ENCODE measurements at regions not wholly inside any gene's neighbourhood (a gene's known extent, or its start where the extent isn't known, plus 50 kb on each side); places are given as distances from the start of the nearest gene placed in this dataset.

DNA sequence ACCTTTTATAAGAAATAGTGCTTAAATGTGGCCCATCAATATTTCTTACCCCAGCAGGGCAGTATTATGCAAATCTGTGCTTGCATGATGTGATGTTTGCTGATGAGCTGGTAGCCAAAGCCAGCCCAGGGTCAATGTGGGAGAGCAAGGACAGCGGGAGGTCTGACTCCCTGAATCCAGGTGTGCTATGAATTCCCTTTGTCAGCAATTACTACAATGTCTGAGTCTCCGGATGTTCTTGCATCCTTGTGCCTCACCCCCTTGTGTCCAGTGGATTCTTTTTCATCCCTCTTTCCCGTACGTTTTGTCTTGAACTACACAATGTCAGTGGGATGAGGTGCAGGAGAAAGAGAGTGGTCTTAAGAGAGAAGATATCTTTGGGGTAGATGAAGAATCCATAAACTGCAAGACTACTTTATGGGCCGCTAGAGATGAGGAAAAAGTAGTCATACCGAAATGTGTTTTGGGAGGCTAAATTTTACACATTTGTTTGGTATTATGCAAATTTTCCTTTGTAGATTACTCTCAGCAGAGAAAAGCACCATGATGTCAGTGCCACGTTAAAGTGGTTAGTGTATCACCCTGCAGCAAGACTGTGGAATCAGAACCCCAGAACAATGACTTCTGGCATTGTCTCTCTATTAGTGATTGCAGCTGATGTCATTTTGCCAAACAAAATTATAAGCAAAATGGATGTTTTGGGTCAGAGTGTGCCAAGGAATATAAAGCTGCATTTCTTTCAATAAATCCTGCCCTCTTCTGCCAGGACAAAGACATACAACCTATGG lies 53.5 kb upstream of the TSHZ3 start:
- no peaks in the 10 kb centered on the region for H3K36me3 ChIP-seq (ENCODE audit: control insufficient read depth, insufficient read depth, low read length)
- no peak overlapping the region for H3K4me3 ChIP-seq (ENCODE audit: low read depth, low read length)
- no peak overlapping the region for H3K9ac ChIP-seq (ENCODE audit: low read depth, low read length)
- H3K4me1 ChIP-seq (ENCODE audit: control insufficient read depth, insufficient read depth, low read length) = no peaks in the 10 kb centered on the region
- no peak overlapping the region for H3K27ac ChIP-seq (ENCODE audit: low read depth, low read length)
- no peaks in the 10 kb centered on the region for H3K9me3 ChIP-seq (ENCODE audit: control insufficient read depth, insufficient read depth, low read length)
- peaks cover 5% of the 10 kb centered on the region; the same call in 1 of the 2 replicates for H3K27me3 ChIP-seq (ENCODE audit: control insufficient read depth, insufficient read depth, low read length)

DNA sequence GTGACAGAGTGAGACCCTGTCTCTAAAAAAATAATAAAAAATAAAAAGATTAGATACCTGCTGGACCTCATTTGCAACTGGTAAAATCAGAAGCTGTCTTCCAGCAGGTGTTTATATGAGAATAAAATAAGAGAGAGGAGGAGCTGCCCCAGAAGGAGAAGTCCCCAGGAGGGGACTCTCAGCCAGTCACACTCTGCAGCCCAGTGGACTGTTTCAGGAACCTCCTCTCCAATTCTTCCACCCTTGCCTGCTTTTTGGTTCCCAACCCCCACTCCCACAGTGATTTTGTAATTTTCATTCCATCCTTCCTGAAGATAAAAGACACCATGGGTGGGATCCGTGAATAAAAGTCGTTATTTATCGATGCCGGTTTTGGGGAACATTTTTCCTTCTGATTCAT lies 56.9 kb upstream of the TSHZ3 start:
- H3K4me3 ChIP-seq (ENCODE audit: low read depth, low read length) = no peak overlapping the region
- no peak overlapping the region for H3K27ac ChIP-seq (ENCODE audit: low read depth, low read length)
- peaks cover 12% of the 10 kb centered on the region for H3K4me1 ChIP-seq (ENCODE audit: control insufficient read depth, insufficient read depth, low read length)
- H3K9ac ChIP-seq (ENCODE audit: low read depth, low read length) = no peak overlapping the region
- no peaks in the 10 kb centered on the region for H3K36me3 ChIP-seq (ENCODE audit: control insufficient read depth, insufficient read depth, low read length)
- no peaks in the 10 kb centered on the region for H3K9me3 ChIP-seq (ENCODE audit: control insufficient read depth, insufficient read depth, low read length)
- H3K27me3 ChIP-seq (ENCODE audit: control insufficient read depth, insufficient read depth, low read length) = no peaks in the 10 kb centered on the region; the same call in 1 of the 2 replicates

DNA sequence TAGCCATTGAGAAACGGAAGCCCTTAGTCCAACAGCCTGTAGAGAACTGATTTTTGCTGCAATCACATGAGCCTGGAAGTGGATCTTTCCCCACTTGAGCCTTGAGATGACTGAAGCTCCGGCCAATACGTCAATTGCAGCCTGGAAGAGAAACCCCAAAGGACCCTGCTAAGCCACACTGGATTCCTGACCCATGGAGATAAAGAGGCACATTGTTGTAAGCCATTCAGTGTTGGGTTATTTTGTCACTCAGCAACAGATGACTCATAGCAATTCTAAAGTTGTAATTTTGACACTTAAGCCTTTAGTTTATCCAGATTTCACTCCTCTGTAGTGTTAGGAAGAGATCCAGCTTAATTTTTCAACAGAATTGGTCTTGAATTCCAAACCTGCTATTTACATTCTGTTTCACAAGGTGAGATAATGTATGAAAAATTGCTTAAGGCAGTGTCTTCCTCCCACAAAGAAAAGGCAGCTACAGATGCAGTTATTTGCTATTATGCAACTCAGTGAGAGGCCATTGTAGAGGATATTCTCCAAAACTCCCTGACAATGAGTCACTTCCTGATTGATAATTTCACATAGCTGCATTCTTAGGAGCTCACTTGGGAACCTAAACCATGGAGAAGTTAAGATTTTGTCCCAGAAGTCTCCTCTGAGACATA lies 59.4 kb upstream of the TSHZ3 start:
- Histone ChIP-seq H3K9me3 (ENCODE audit: control insufficient read depth, insufficient read depth, low read length) (no peaks in the 10 kb centered on the region), H3K4me3 (ENCODE audit: low read depth, low read length) (no peak overlapping the region), H3K36me3 (ENCODE audit: control insufficient read depth, insufficient read depth, low read length) (no peaks in the 10 kb centered on the region), H3K9ac (ENCODE audit: low read depth, low read length) (peak overlapping the region; percentile 28; the same call in 1 of the 2 replicates), H3K27me3 (ENCODE audit: control insufficient read depth, insufficient read depth, low read length) (no peaks in the 10 kb centered on the region), H3K27ac (ENCODE audit: low read depth, low read length) (peak overlapping the region; percentile 94), H3K4me1 (ENCODE audit: control insufficient read depth, insufficient read depth, low read length) (peaks cover 12% of the 10 kb centered on the region)

- no peaks in the 10 kb centered on the region for H3K36me3 ChIP-seq (ENCODE audit: control insufficient read depth, insufficient read depth, low read length)
- H3K27me3 ChIP-seq (ENCODE audit: control insufficient read depth, insufficient read depth, low read length) = no peaks in the 10 kb centered on the region
- no peaks in the 10 kb centered on the region for H3K9me3 ChIP-seq (ENCODE audit: control insufficient read depth, insufficient read depth, low read length)
- H3K27ac ChIP-seq (ENCODE audit: low read depth, low read length) = no peak overlapping the region
- no peak overlapping the region for H3K9ac ChIP-seq (ENCODE audit: low read depth, low read length)
- peaks cover 29% of the 10 kb centered on the region for H3K4me1 ChIP-seq (ENCODE audit: control insufficient read depth, insufficient read depth, low read length)
- H3K4me3 ChIP-seq (ENCODE audit: low read depth, low read length) = no peak overlapping the region
Observed at GRCh38 chr19:31413353-31413752, 64.1 kb upstream of the TSHZ3 start.

DNA sequence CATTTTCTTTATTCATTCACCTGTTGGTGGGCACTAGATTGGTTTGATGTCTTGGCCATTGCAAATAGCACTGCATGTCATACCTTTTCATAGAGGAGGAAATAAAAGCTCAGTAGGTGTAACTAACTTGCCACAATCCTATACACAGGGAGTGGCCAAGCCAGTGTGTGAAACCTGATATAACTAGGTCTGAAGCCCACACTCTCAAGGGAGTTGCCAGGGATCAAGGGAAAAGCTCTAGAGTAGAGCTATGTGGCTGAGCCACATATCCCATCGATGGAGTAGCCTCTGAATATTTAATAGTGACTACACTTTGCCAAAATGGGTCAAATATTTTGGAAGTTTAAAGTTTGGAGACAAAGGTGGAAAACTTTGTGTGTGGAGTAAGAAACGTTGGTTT lies 66.1 kb upstream of the TSHZ3 start:
- Histone ChIP-seq H3K27me3 (ENCODE audit: control insufficient read depth, insufficient read depth, low read length) (no peaks in the 10 kb centered on the region), H3K4me1 (ENCODE audit: control insufficient read depth, insufficient read depth, low read length) (peaks cover 38% of the 10 kb centered on the region)

DNA sequence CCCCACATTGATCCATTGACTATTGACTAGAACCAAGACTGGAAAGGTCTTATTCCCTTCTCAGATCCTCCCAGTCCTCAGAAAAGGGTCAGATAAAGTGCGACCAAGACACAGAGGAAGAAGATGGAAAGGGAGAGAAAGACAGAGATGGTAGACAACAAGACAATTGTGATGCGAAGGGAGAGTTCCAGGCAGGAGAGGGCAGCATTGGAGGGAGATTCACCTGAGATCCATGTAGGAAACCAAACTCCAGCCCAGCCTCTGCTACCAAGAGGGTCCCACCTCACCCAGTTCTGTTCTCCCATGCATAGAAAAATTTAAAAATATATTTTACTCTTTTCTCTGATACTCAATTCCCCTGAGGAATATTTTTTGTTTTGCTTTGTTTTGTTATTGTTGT lies 67.3 kb upstream of the TSHZ3 start:
- H3K4me1 ChIP-seq (ENCODE audit: control insufficient read depth, insufficient read depth, low read length) = peaks cover 50% of the 10 kb centered on the region
- H3K36me3 ChIP-seq (ENCODE audit: control insufficient read depth, insufficient read depth, low read length) = no peaks in the 10 kb centered on the region
- no peak overlapping the region for H3K9ac ChIP-seq (ENCODE audit: low read depth, low read length)
- H3K27me3 ChIP-seq (ENCODE audit: control insufficient read depth, insufficient read depth, low read length) = no peaks in the 10 kb centered on the region
- no peak overlapping the region for H3K4me3 ChIP-seq (ENCODE audit: low read depth, low read length)
- H3K27ac ChIP-seq (ENCODE audit: low read depth, low read length) = no peak overlapping the region
- H3K9me3 ChIP-seq (ENCODE audit: control insufficient read depth, insufficient read depth, low read length) = no peaks in the 10 kb centered on the region

More for the DNA sequence above, 66.1 kb upstream of the TSHZ3 start:
- no peaks in the 10 kb centered on the region for H3K36me3 ChIP-seq (ENCODE audit: control insufficient read depth, insufficient read depth, low read length)
- no peak overlapping the region for H3K4me3 ChIP-seq (ENCODE audit: low read depth, low read length)
- H3K9ac ChIP-seq (ENCODE audit: low read depth, low read length) = no peak overlapping the region
- H3K9me3 ChIP-seq (ENCODE audit: control insufficient read depth, insufficient read depth, low read length) = no peaks in the 10 kb centered on the region
- no peak overlapping the region for H3K27ac ChIP-seq (ENCODE audit: low read depth, low read length)

DNA sequence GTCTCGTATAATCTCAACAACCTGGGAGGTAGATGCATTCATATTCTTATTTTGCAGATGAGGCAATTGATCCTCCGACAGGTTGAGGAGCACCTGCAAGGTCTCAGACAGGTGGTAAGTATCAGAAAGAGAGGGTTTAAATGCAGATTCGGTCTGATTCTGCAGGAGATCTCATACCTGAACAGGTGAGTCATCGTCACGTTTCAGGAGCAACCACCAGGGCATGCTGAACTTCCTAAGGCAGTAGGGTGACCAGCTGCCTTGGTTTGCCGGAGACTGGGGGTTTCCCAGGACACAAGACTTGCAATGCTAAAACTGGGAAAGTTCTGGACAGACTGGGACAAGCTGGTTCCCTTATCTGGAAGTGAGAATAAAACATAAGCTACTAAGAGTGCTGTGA lies 68.8 kb upstream of the TSHZ3 start:
- Histone ChIP-seq H3K27me3 (ENCODE audit: control insufficient read depth, insufficient read depth, low read length) (no peaks in the 10 kb centered on the region), H3K4me1 (ENCODE audit: control insufficient read depth, insufficient read depth, low read length) (peaks cover 58% of the 10 kb centered on the region), H3K9me3 (ENCODE audit: control insufficient read depth, insufficient read depth, low read length) (no peaks in the 10 kb centered on the region), H3K36me3 (ENCODE audit: control insufficient read depth, insufficient read depth, low read length) (no peaks in the 10 kb centered on the region), H3K27ac (ENCODE audit: low read depth, low read length) (peak overlapping the region; percentile 99), H3K4me3 (ENCODE audit: low read depth, low read length) (0 out of 2 replicates have a peak overlapping the region, but pooled peaks have one; percentile 38), H3K9ac (ENCODE audit: low read depth, low read length) (peak overlapping the region; percentile 64)

DNA sequence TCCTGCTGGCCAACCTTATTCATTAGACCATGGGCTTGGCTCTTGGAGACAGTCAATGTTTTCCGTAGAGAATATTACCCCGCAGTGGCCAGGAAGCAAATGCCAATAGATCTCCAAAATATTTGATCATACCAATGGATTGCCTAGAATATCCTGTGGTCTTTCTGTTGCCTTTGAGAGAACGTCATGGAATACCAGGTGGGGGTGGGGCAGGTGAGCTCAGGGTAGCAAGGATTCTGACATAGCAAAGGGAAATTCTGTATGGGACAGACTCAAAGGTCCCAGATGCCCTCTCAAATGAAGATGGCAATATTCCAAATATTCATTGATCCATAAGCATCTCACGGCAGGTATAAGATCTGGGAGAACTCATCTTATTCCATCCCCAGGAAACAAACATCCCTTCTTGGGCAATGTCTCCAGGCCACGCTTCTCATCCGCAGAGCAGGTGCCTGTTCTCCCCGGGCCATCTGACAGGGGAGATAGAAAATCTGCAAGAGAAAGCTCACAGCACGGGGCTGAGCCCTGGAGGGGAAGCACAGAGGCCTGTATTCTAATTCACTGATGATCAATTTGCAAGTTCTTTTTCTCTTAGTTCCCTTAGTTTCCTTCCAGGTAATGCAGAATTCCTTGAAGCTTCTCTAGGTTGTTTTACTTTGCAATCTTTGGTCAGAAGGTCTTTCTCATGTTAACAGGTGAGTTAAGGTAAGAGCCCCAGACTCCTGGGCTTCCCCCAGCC lies 69.6 kb upstream of the TSHZ3 start:
- peak overlapping the region; percentile 64 for H3K9ac ChIP-seq (ENCODE audit: low read depth, low read length)

GRCh38 chr19:31419871-31420445 lies 70.7 kb upstream of the TSHZ3 start:
- Histone ChIP-seq H3K4me3 (ENCODE audit: low read depth, low read length) (peak overlapping the region; percentile 27), H3K36me3 (ENCODE audit: control insufficient read depth, insufficient read depth, low read length) (no peaks in the 10 kb centered on the region), H3K4me1 (ENCODE audit: control insufficient read depth, insufficient read depth, low read length) (peaks cover 66% of the 10 kb centered on the region), H3K9ac (ENCODE audit: low read depth, low read length) (peak overlapping the region; percentile 73), H3K27ac (ENCODE audit: low read depth, low read length) (peak overlapping the region; percentile 99), H3K27me3 (ENCODE audit: control insufficient read depth, insufficient read depth, low read length) (no peaks in the 10 kb centered on the region), H3K9me3 (ENCODE audit: control insufficient read depth, insufficient read depth, low read length) (no peaks in the 10 kb centered on the region)

More for the DNA sequence above, 69.6 kb upstream of the TSHZ3 start:
- peak overlapping the region; percentile 38 for H3K4me3 ChIP-seq (ENCODE audit: low read depth, low read length)
- peaks cover 58% of the 10 kb centered on the region for H3K4me1 ChIP-seq (ENCODE audit: control insufficient read depth, insufficient read depth, low read length)
- H3K9me3 ChIP-seq (ENCODE audit: control insufficient read depth, insufficient read depth, low read length) = no peaks in the 10 kb centered on the region
- no peaks in the 10 kb centered on the region for H3K27me3 ChIP-seq (ENCODE audit: control insufficient read depth, insufficient read depth, low read length)
- H3K36me3 ChIP-seq (ENCODE audit: control insufficient read depth, insufficient read depth, low read length) = no peaks in the 10 kb centered on the region
- H3K27ac ChIP-seq (ENCODE audit: low read depth, low read length) = peak overlapping the region; percentile 99

- Histone ChIP-seq H3K4me3 (ENCODE audit: low read depth, low read length) (no peak overlapping the region), H3K9me3 (ENCODE audit: control insufficient read depth, insufficient read depth, low read length) (no peaks in the 10 kb centered on the region), H3K9ac (ENCODE audit: low read depth, low read length) (no peak overlapping the region), H3K36me3 (ENCODE audit: control insufficient read depth, insufficient read depth, low read length) (no peaks in the 10 kb centered on the region), H3K4me1 (ENCODE audit: control insufficient read depth, insufficient read depth, low read length) (peaks cover 75% of the 10 kb centered on the region), H3K27ac (ENCODE audit: low read depth, low read length) (peak overlapping the region; percentile 99), H3K27me3 (ENCODE audit: control insufficient read depth, insufficient read depth, low read length) (no peaks in the 10 kb centered on the region)
Observed at GRCh38 chr19:31421082-31421481, 71.8 kb upstream of the TSHZ3 start.

Measured in HUES48 (cell line).